Hippocampal formation (tissue), 2 donors: ENCODE measurements at regions not wholly inside any gene's neighbourhood (a gene's known extent, or its start where the extent isn't known, plus 50 kb on each side); places are given as distances from the start of the nearest gene placed in this dataset.

Source experiments
- DNase-seq, 2 donors: peaks; one replicate each; lab custom pipeline; 2025; lab: John Stamatoyannopoulos, UW

- no peak for DNase-seq
These were observed 94.3 kb upstream of the NR3C1 start for GRCh38 chr5:143497749-143498148.

- DNase-seq: no peak
These were observed 93.5 kb upstream of the NR3C1 start for GRCh38 chr5:143496943-143497342.

- peak in 1 of 2 donors; percentile 37 for DNase-seq
These were observed 92.4 kb upstream of the NR3C1 start for GRCh38 chr5:143495821-143496275.

- DNase-seq: no peak
These were observed 91.6 kb upstream of the NR3C1 start for GRCh38 chr5:143495110-143495509.

GRCh38 chr5:143494595-143494994, 91.1 kb upstream of the NR3C1 start:
- no peak for DNase-seq

- no peak for DNase-seq
These were observed 90.7 kb upstream of the NR3C1 start for GRCh38 chr5:143494162-143494561.

GRCh38 chr5:143492783-143493182, 89.3 kb upstream of the NR3C1 start:
- DNase-seq: no peak

- no peak for DNase-seq
These were observed 88.2 kb upstream of the NR3C1 start for GRCh38 chr5:143491646-143492045.

GRCh38 chr5:143488381-143488780, 84.9 kb upstream of the NR3C1 start:
- no peak for DNase-seq

- DNase-seq: no peak
These were observed 81.1 kb upstream of the NR3C1 start for GRCh38 chr5:143484601-143485000.

GRCh38 chr5:143481697-143482531, 78.4 kb upstream of the NR3C1 start:
- no peak for DNase-seq

GRCh38 chr5:143480001-143480400, 76.5 kb upstream of the NR3C1 start:
- no peak for DNase-seq

GRCh38 chr5:143479394-143479793, 75.9 kb upstream of the NR3C1 start:
- no peak for DNase-seq

- DNase-seq: no peak
These were observed 73.2 kb upstream of the NR3C1 start for GRCh38 chr5:143476601-143477211.

GRCh38 chr5:143474616-143475015, 71.1 kb upstream of the NR3C1 start:
- DNase-seq: no peak

GRCh38 chr5:143473481-143473880, 70.0 kb upstream of the NR3C1 start:
- no peak for DNase-seq

GRCh38 chr5:143472576-143472975, 69.1 kb upstream of the NR3C1 start:
- DNase-seq: no peak

GRCh38 chr5:143471666-143472464, 68.4 kb upstream of the NR3C1 start:
- DNase-seq: no peak

- DNase-seq: no peak
These were observed 67.6 kb upstream of the NR3C1 start for GRCh38 chr5:143471041-143471509.

GRCh38 chr5:143470120-143470519, 66.6 kb upstream of the NR3C1 start:
- DNase-seq: no peak

- DNase-seq: no peak
These were observed 65.6 kb upstream of the NR3C1 start for GRCh38 chr5:143469125-143469524.

GRCh38 chr5:143466632-143467031, 63.1 kb upstream of the NR3C1 start:
- DNase-seq: no peak
